CD4-positive, CD25-positive, alpha-beta regulatory T cell (primary cell): ENCODE measurements at regions not wholly inside any gene's neighbourhood (a gene's known extent, or its start where the extent isn't known, plus 50 kb on each side); places are given as distances from the start of the nearest gene placed in this dataset.
"Not testable (repeated sequence)": the region's sequence is repeated elsewhere in the genome, so short reads cannot be mapped to it uniquely, and the experiment has no call there.

Experiments used
- ATAC-seq, 2 donors: fragments of 150-1000 bp; cut with Tn5 transposase; one replicate each; pipeline ENCODE4 v1.10.0; 2021; ENCODE audit warnings: low read depth in 2 of 2, moderate number of reproducible peaks in 2 of 2, moderate library complexity in 1 of 2
- DNase-seq, 3 donors: peaks; one replicate each; pipeline versions ENCODE4 v3.0.0 to v3.0.0-alpha.2; 2012 to 2022; ENCODE audit warnings: mixed read lengths in 1 of 3
- H3K27ac ChIP-seq: one replicate; pipeline ENCODE4 v1.7.0; 2013; ENCODE audit warnings: mild to moderate bottlenecking, low read length; ENCODE audit not compliant: insufficient read depth, poor library complexity, severe bottlenecking
- H3K27me3 ChIP-seq: one replicate; pipeline ENCODE4 v1.7.0; 2013; ENCODE audit warnings: low read length; ENCODE audit not compliant: control insufficient read depth, insufficient read depth
- H3K36me3 ChIP-seq: one replicate; pipeline ENCODE4 v1.7.0; 2013; ENCODE audit warnings: mild to moderate bottlenecking, low read length, moderate library complexity; ENCODE audit not compliant: control insufficient read depth, insufficient read depth
- H3K4me1 ChIP-seq: 2 replicates; pipeline ENCODE4 v1.7.0; 2013; ENCODE audit warnings: mild to moderate bottlenecking, low read length; ENCODE audit not compliant: insufficient read depth, control insufficient read depth, poor library complexity, severe bottlenecking
- H3K4me3 ChIP-seq: one replicate; pipeline ENCODE4 v1.7.0; 2013; ENCODE audit warnings: low read depth, mild to moderate bottlenecking, low read length, moderate library complexity
- H3K9me3 ChIP-seq, 2 experiments: 1 replicate in 1 of 2; 2 replicates in 1 of 2; pipeline ENCODE4 v1.7.0; 2013; ENCODE audit warnings: low read length in 2 of 2, mild to moderate bottlenecking in 1 of 2, moderate library complexity in 1 of 2; ENCODE audit not compliant: control insufficient read depth in 2 of 2
- H3K27ac Mint-ChIP-seq, 3 donors: one replicate each; pipeline ENCODE4 v1.8.0; 2020 to 2022; ENCODE audit warnings: mild to moderate bottlenecking in 3 of 3, mixed read lengths in 3 of 3, moderate library complexity in 2 of 3
- H3K27me3 Mint-ChIP-seq: one replicate; pipeline ENCODE4 v1.8.0; 2022; ENCODE audit warnings: mild to moderate bottlenecking, mixed read lengths
- H3K36me3 Mint-ChIP-seq: one replicate; pipeline ENCODE4 v1.8.0; 2020; ENCODE audit warnings: mixed read lengths
- H3K4me1 Mint-ChIP-seq, 4 donors: one replicate each; pipeline ENCODE4 v1.8.0; 2020 to 2022; ENCODE audit warnings: mixed read lengths in 4 of 4, mild to moderate bottlenecking in 1 of 4
- H3K4me3 Mint-ChIP-seq, 4 donors: one replicate each; pipeline ENCODE4 v1.8.0; 2020 to 2022; ENCODE audit warnings: mild to moderate bottlenecking in 4 of 4, mixed read lengths in 4 of 4, moderate library complexity in 3 of 4
- H3K9me3 Mint-ChIP-seq, 7 donors: one replicate each; pipeline ENCODE4 v1.8.0; 2020 to 2022; ENCODE audit warnings: mixed read lengths in 7 of 7, mild to moderate bottlenecking in 3 of 7, moderate library complexity in 2 of 7

- no peaks in the 10 kb centered on the region for H3K4me1 ChIP-seq
- no peaks in the 10 kb centered on the region for H3K27me3 ChIP-seq
- no peaks in the 10 kb centered on the region for H3K9me3 ChIP-seq
- ATAC-seq (no peak), DNase-seq (no peak)
- H3K36me3 ChIP-seq, result no peaks in the 10 kb centered on the region
- Mint-ChIP-seq H3K36me3 (no peaks in the 10 kb centered on the region), H3K9me3 (peaks cover 0 to 4% (median 0%) of the 10 kb centered on the region in 7 donors), H3K4me3 (no peak overlapping the region), H3K27ac (no peak overlapping the region), H3K27me3 (no peaks in the 10 kb centered on the region), H3K4me1 (no peaks in the 10 kb centered on the region)
- no peak overlapping the region for H3K27ac ChIP-seq
- no peak overlapping the region for H3K4me3 ChIP-seq
These were observed 153.6 kb downstream of the MAGEB17 start for GRCh38 chrX:16320765-16321355.

GRCh38 chrX:16333453-16333852 is 166.2 kb downstream of the MAGEB17 start:
- no peak for ATAC-seq
- no peaks in the 10 kb centered on the region for H3K9me3 ChIP-seq
- no peaks in the 10 kb centered on the region for H3K36me3 ChIP-seq
- no peak overlapping the region for H3K4me3 ChIP-seq
- Mint-ChIP-seq H3K4me3 (no peak overlapping the region), H3K9me3 (peaks cover 0 to 4% (median 0%) of the 10 kb centered on the region in 7 donors), H3K27me3 (no peaks in the 10 kb centered on the region), H3K27ac (no peak overlapping the region), H3K4me1 (no peaks in the 10 kb centered on the region), H3K36me3 (no peaks in the 10 kb centered on the region)
- H3K27ac ChIP-seq, result no peak overlapping the region
- H3K27me3 ChIP-seq, result peaks cover 2% of the 10 kb centered on the region
- no peaks in the 10 kb centered on the region for H3K4me1 ChIP-seq
- DNase-seq, result no peak

GRCh38 chrX:16335181-16335580 is 167.9 kb downstream of the MAGEB17 start:
- H3K27ac ChIP-seq, result no peak overlapping the region
- H3K4me3 ChIP-seq, result no peak overlapping the region
- H3K9me3 Mint-ChIP-seq, result peaks cover 0 to 4% (median 0%) of the 10 kb centered on the region in 7 donors
- no peak for ATAC-seq
- DNase-seq, result no peak
- H3K36me3 ChIP-seq, result no peaks in the 10 kb centered on the region
- no peaks in the 10 kb centered on the region for H3K36me3 Mint-ChIP-seq
- H3K27me3 Mint-ChIP-seq, result no peaks in the 10 kb centered on the region
- no peak overlapping the region for H3K27ac Mint-ChIP-seq
- H3K4me1 Mint-ChIP-seq, result no peaks in the 10 kb centered on the region
- no peaks in the 10 kb centered on the region for H3K4me1 ChIP-seq
- no peak overlapping the region for H3K4me3 Mint-ChIP-seq
- no peaks in the 10 kb centered on the region for H3K9me3 ChIP-seq
- peaks cover 2% of the 10 kb centered on the region for H3K27me3 ChIP-seq

- H3K4me1 Mint-ChIP-seq, result no peaks in the 10 kb centered on the region
- Histone ChIP-seq H3K4me3 (no peak overlapping the region), H3K27ac (no peak overlapping the region), H3K4me1 (no peaks in the 10 kb centered on the region), H3K27me3 (no peaks in the 10 kb centered on the region), H3K36me3 (no peaks in the 10 kb centered on the region), H3K9me3 (no peaks in the 10 kb centered on the region)
- no peak overlapping the region for H3K4me3 Mint-ChIP-seq
- DNase-seq, result no peak
- H3K9me3 Mint-ChIP-seq, result peaks cover 0 to 2% (median 0%) of the 10 kb centered on the region in 7 donors
- no peaks in the 10 kb centered on the region for H3K36me3 Mint-ChIP-seq
- H3K27ac Mint-ChIP-seq, result no peak overlapping the region
- H3K27me3 Mint-ChIP-seq, result peaks cover 5% of the 10 kb centered on the region
- no peak for ATAC-seq
These were observed 180.8 kb downstream of the MAGEB17 start for GRCh38 chrX:16347968-16348670.

- H3K27ac ChIP-seq, result no peak overlapping the region
- ATAC-seq (no peak), DNase-seq (no peak)
- no peaks in the 10 kb centered on the region for H3K9me3 Mint-ChIP-seq
- no peak overlapping the region for H3K27ac Mint-ChIP-seq
- no peaks in the 10 kb centered on the region for H3K27me3 ChIP-seq
- no peaks in the 10 kb centered on the region for H3K9me3 ChIP-seq
- no peak overlapping the region for H3K4me3 ChIP-seq
- no peaks in the 10 kb centered on the region for H3K4me1 Mint-ChIP-seq
- H3K4me3 Mint-ChIP-seq, result no peak overlapping the region
- no peaks in the 10 kb centered on the region for H3K36me3 ChIP-seq
- H3K36me3 Mint-ChIP-seq, result no peaks in the 10 kb centered on the region
- H3K4me1 ChIP-seq, result no peaks in the 10 kb centered on the region
- no peaks in the 10 kb centered on the region for H3K27me3 Mint-ChIP-seq
These were observed 190.6 kb downstream of the MAGEB17 start for GRCh38 chrX:16357902-16358301.

GRCh38 chrX:16360056-16360455 is 192.8 kb downstream of the MAGEB17 start:
- H3K27me3 ChIP-seq, H3K36me3 ChIP-seq, H3K9me3 ChIP-seq, H3K27ac ChIP-seq, H3K27ac Mint-ChIP-seq, ATAC-seq, H3K4me3 Mint-ChIP-seq, DNase-seq, H3K27me3 Mint-ChIP-seq, H3K4me1 Mint-ChIP-seq, H3K4me3 ChIP-seq, H3K9me3 Mint-ChIP-seq, H3K36me3 Mint-ChIP-seq, H3K4me1 ChIP-seq: not testable (repeated sequence)

- Mint-ChIP-seq H3K27me3 (no peaks in the 10 kb centered on the region), H3K4me1 (no peaks in the 10 kb centered on the region)
- ATAC-seq, result no peak
These were observed 201.4 kb downstream of the MAGEB17 start for GRCh38 chrX:16368696-16369095.

GRCh38 chrX:16376056-16376455 is 208.8 kb downstream of the MAGEB17 start:
- H3K9me3 ChIP-seq, result no peaks in the 10 kb centered on the region
- Mint-ChIP-seq H3K36me3 (no peaks in the 10 kb centered on the region), H3K27ac (no peak overlapping the region), H3K9me3 (peaks cover 0 to 6% (median 0%) of the 10 kb centered on the region in 7 donors), H3K4me3 (no peak overlapping the region), H3K4me1 (no peaks in the 10 kb centered on the region), H3K27me3 (no peaks in the 10 kb centered on the region)
- no peaks in the 10 kb centered on the region for H3K4me1 ChIP-seq
- no peaks in the 10 kb centered on the region for H3K36me3 ChIP-seq
- no peak overlapping the region for H3K4me3 ChIP-seq
- ATAC-seq, result no peak
- DNase-seq, result no peak
- no peak overlapping the region for H3K27ac ChIP-seq
- no peaks in the 10 kb centered on the region for H3K27me3 ChIP-seq

More at GRCh38 chrX:16368696-16369095, 201.4 kb downstream of the MAGEB17 start:
- H3K4me3 Mint-ChIP-seq, result no peak overlapping the region
- Histone ChIP-seq H3K36me3 (no peaks in the 10 kb centered on the region), H3K4me3 (no peak overlapping the region), H3K9me3 (no peaks in the 10 kb centered on the region), H3K27me3 (no peaks in the 10 kb centered on the region), H3K4me1 (no peaks in the 10 kb centered on the region), H3K27ac (no peak overlapping the region)
- no peaks in the 10 kb centered on the region for H3K36me3 Mint-ChIP-seq
- no peak for DNase-seq
- H3K27ac Mint-ChIP-seq, result no peak overlapping the region
- peaks cover 0 to 3% (median 0%) of the 10 kb centered on the region in 7 donors for H3K9me3 Mint-ChIP-seq
